Upper lobe of left lung (tissue), 6 donors: ENCODE measurements at regions not wholly inside any gene's neighbourhood (a gene's known extent, or its start where the extent isn't known, plus 50 kb on each side); places are given as distances from the start of the nearest gene placed in this dataset.

ENCODE experiments used
- ATAC-seq, 2 donors: fragments of 200-7000 bp; cut with Tn5 transposase; one replicate each; pipeline ENCODE4 v1.9.1; 2022; ENCODE audit warnings: mild to moderate bottlenecking in 2 of 2, moderate library complexity in 2 of 2; ENCODE audit not compliant: low FRiP score in 2 of 2
- DNase-seq, 2 donors: peaks; one replicate each; pipeline ENCODE4 v3.0.0-alpha.2; 2019 to 2020
- H3K27ac ChIP-seq, 4 donors: fragments of 200-600 bp; sonication (generic); one replicate each; pipeline ENCODE4 v1.5.1; 2016 to 2019
- H3K27me3 ChIP-seq, 4 donors: fragments of 200-600 bp; sonication (generic); one replicate each; pipeline ENCODE4 v1.5.1; 2017 to 2019
- H3K36me3 ChIP-seq, 4 donors: fragments of 200-600 bp; sonication (generic); one replicate each; pipeline ENCODE4 v1.5.1; 2016 to 2019
- H3K4me1 ChIP-seq, 4 donors: fragments of 200-600 bp; sonication (generic); one replicate each; pipeline ENCODE4 v1.5.1; 2018 to 2019
- H3K4me3 ChIP-seq, 4 donors: fragments of 200-600 bp; sonication (generic); one replicate each; pipeline ENCODE4 v1.5.1; 2017 to 2019; ENCODE audit warnings: mild to moderate bottlenecking in 2 of 4, moderate library complexity in 1 of 4
- H3K9me3 ChIP-seq, 4 donors: fragments of 200-600 bp; sonication (generic); one replicate each; pipeline ENCODE4 v1.5.1; 2018 to 2019
- EP300 ChIP-seq, 4 donors: sonication (generic); formaldehyde crosslinking; IDR thresholded peaks; one replicate each; pipeline ENCODE4 v1.5.1; 2017; ENCODE audit warnings: antibody characterized with exemption in 4 of 4, control low read depth in 2 of 4
- POLR2A ChIP-seq, 4 donors: fragments of 450-650 bp; IDR thresholded peaks; one replicate each; pipeline ENCODE4 v1.5.1; 2016 to 2017; ENCODE audit warnings: antibody characterized with exemption in 4 of 4, mild to moderate bottlenecking in 2 of 4
- POLR2AphosphoS5 ChIP-seq, 2 donors: sonication (generic); formaldehyde crosslinking; IDR thresholded peaks; one replicate each; pipeline ENCODE4 v1.5.1; 2017; ENCODE audit warnings: antibody characterized with exemption in 2 of 2
- WGBS, 2 donors: methylation state at CpG; one replicate each; pipeline ENCODE4 v1.1.5; 2017 to 2018; 5-methylcytosine and 5-hydroxymethylcytosine counted together
- TF ChIP-seq, protein P1 (sequence below), 6 experiments: fragments of 450-650 bp in 4 of 6; fragments of 200-600 bp in 2 of 6; sonication (generic) in 2 of 6; IDR thresholded peaks; one replicate each; pipeline ENCODE4 v1.5.1; 2016 to 2019; ENCODE audit warnings: antibody characterized with exemption in 6 of 6
- donor health status: DM: no; HTN: no; CAD: no; lungs with moderate emphysema.
- donor health status: DM: no; HTN: yes; CAD: no; lungs with severe emphysema.

- ATAC-seq: no peak
- no peak overlapping the region for H3K4me3 ChIP-seq
- DNase-seq: no peak
- H3K27ac ChIP-seq: no peak overlapping the region
- H3K9me3 ChIP-seq: no peaks in the 10 kb centered on the region
- H3K27me3 ChIP-seq: no peaks in the 10 kb centered on the region
- no peak for TF ChIP-seq EP300 (IDR thresholded peaks at IDR 0.05)
- TF ChIP-seq, protein P1, sequence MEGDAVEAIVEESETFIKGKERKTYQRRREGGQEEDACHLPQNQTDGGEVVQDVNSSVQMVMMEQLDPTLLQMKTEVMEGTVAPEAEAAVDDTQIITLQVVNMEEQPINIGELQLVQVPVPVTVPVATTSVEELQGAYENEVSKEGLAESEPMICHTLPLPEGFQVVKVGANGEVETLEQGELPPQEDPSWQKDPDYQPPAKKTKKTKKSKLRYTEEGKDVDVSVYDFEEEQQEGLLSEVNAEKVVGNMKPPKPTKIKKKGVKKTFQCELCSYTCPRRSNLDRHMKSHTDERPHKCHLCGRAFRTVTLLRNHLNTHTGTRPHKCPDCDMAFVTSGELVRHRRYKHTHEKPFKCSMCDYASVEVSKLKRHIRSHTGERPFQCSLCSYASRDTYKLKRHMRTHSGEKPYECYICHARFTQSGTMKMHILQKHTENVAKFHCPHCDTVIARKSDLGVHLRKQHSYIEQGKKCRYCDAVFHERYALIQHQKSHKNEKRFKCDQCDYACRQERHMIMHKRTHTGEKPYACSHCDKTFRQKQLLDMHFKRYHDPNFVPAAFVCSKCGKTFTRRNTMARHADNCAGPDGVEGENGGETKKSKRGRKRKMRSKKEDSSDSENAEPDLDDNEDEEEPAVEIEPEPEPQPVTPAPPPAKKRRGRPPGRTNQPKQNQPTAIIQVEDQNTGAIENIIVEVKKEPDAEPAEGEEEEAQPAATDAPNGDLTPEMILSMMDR (IDR thresholded peaks at IDR 0.05): no peak
- no peak for TF ChIP-seq POLR2A (IDR thresholded peaks at IDR 0.05)
- TF ChIP-seq POLR2AphosphoS5 (IDR thresholded peaks at IDR 0.05): no peak
- WGBS, 2 donors: 84 to 85% methylated on average over 2 of the region's 2 CpGs
- H3K36me3 ChIP-seq: no peaks in the 10 kb centered on the region
- H3K4me1 ChIP-seq: no peaks in the 10 kb centered on the region
Measured at GRCh38 chr2:40642726-40643125, 190.8 kb upstream of the SLC8A1 start.

- 93 to 98% methylated on average over 2 of the region's 2 CpGs for WGBS, 2 donors
- no peaks in the 10 kb centered on the region for H3K4me1 ChIP-seq
- H3K27ac ChIP-seq: no peak overlapping the region
- H3K9me3 ChIP-seq: no peaks in the 10 kb centered on the region
- no peaks in the 10 kb centered on the region for H3K36me3 ChIP-seq
- no peaks in the 10 kb centered on the region for H3K27me3 ChIP-seq
- TF ChIP-seq POLR2AphosphoS5 (IDR thresholded peaks at IDR 0.05): no peak
- TF ChIP-seq, protein P1 (IDR thresholded peaks at IDR 0.05): no peak
- TF ChIP-seq EP300 (IDR thresholded peaks at IDR 0.05): no peak
- no peak for TF ChIP-seq POLR2A (IDR thresholded peaks at IDR 0.05)
- no peak for DNase-seq
- H3K4me3 ChIP-seq: no peak overlapping the region
- ATAC-seq: no peak
Measured at GRCh38 chr2:40646642-40647041, 194.8 kb upstream of the SLC8A1 start.

GRCh38 chr2:40652155-40652554 is 200.3 kb upstream of the SLC8A1 start:
- H3K4me3 ChIP-seq: no peak overlapping the region
- no peak for ATAC-seq
- no peak overlapping the region for H3K27ac ChIP-seq
- H3K27me3 ChIP-seq: no peaks in the 10 kb centered on the region
- TF ChIP-seq POLR2AphosphoS5 (IDR thresholded peaks at IDR 0.05) (no peak), POLR2A (IDR thresholded peaks at IDR 0.05) (no peak), EP300 (IDR thresholded peaks at IDR 0.05) (no peak)
- TF ChIP-seq, protein P1 (IDR thresholded peaks at IDR 0.05): no peak
- 89% methylated on average over 5 of the region's 5 CpGs for WGBS, 2 donors
- DNase-seq: no peak
- H3K9me3 ChIP-seq: no peaks in the 10 kb centered on the region
- H3K4me1 ChIP-seq: no peaks in the 10 kb centered on the region
- H3K36me3 ChIP-seq: no peaks in the 10 kb centered on the region

DNA sequence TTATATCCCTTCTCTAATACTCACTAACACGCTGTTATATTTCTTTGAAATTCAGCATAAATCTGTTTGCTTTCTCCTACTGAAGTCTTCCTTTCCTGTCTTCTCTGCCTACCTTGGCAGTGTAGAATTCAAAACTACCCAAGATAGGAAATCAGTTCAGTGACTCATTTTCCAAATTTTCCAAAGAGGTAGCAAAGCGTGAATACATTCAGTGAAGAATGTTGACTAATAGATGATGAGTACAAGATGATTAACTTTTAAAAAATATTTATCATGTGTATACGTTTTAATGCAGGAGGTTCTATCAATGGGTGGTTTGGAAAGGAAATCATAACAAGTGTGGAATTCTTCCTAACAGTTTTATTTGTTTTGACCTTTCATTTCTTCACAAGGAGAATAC is 201.9 kb upstream of the SLC8A1 start:
- no peaks in the 10 kb centered on the region for H3K27me3 ChIP-seq
- 73 to 80% methylated on average over 3 of the region's 3 CpGs for WGBS, 2 donors
- TF ChIP-seq EP300 (IDR thresholded peaks at IDR 0.05) (no peak), POLR2AphosphoS5 (IDR thresholded peaks at IDR 0.05) (no peak), POLR2A (IDR thresholded peaks at IDR 0.05) (no peak)
- TF ChIP-seq, protein P1 (IDR thresholded peaks at IDR 0.05): no peak

DNA sequence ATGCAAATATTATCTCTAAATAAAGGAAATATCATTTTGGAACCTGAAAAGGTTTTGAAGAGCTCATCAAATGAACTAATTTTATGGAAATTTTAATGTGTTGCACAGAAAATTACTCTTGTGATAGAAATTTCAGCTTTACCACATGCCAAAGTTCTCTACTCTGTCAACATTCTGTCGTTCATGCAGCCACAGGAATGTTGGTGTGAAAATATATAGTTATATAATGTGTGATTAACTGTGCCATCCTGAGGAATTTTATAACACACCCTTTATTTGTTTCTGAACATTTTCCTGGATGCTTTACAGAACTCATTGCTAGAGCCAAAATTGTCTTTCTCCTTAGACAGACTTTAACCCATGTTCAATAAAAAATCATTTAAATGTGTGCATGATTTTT is 202.5 kb upstream of the SLC8A1 start:
- no peaks in the 10 kb centered on the region for H3K27me3 ChIP-seq
- H3K9me3 ChIP-seq: no peaks in the 10 kb centered on the region
- no peak overlapping the region for H3K27ac ChIP-seq
- H3K4me3 ChIP-seq: no peak overlapping the region
- H3K36me3 ChIP-seq: no peaks in the 10 kb centered on the region
- TF ChIP-seq POLR2AphosphoS5 (IDR thresholded peaks at IDR 0.05): no peak
- TF ChIP-seq, protein P1 (IDR thresholded peaks at IDR 0.05): no peak
- TF ChIP-seq POLR2A (IDR thresholded peaks at IDR 0.05): no peak
- TF ChIP-seq EP300 (IDR thresholded peaks at IDR 0.05): no peak
- DNase-seq (no peak), ATAC-seq (no peak)
- WGBS, 2 donors: 34% methylated on average over 1 of the region's 1 CpG
- no peaks in the 10 kb centered on the region for H3K4me1 ChIP-seq

More for the DNA sequence above, 201.9 kb upstream of the SLC8A1 start:
- Histone ChIP-seq H3K9me3 (no peaks in the 10 kb centered on the region), H3K4me3 (no peak overlapping the region), H3K36me3 (no peaks in the 10 kb centered on the region), H3K27ac (no peak overlapping the region), H3K4me1 (no peaks in the 10 kb centered on the region)
- DNase-seq (no peak), ATAC-seq (no peak)
